NCI-H1105 treated with DMSO at 0.1 percent for 48 hours (cell line): ENCODE measurements at regions not wholly inside any gene's neighbourhood (a gene's known extent, or its start where the extent isn't known, plus 50 kb on each side); places are given as distances from the start of the nearest gene placed in this dataset.
A peak's percentile ranks its signal among the peaks of the same experiment; 100 is the strongest.

ENCODE experiments used
- DNase-seq: peaks from one replicate; lab custom pipeline; 2025; lab: John Stamatoyannopoulos, UW

DNA sequence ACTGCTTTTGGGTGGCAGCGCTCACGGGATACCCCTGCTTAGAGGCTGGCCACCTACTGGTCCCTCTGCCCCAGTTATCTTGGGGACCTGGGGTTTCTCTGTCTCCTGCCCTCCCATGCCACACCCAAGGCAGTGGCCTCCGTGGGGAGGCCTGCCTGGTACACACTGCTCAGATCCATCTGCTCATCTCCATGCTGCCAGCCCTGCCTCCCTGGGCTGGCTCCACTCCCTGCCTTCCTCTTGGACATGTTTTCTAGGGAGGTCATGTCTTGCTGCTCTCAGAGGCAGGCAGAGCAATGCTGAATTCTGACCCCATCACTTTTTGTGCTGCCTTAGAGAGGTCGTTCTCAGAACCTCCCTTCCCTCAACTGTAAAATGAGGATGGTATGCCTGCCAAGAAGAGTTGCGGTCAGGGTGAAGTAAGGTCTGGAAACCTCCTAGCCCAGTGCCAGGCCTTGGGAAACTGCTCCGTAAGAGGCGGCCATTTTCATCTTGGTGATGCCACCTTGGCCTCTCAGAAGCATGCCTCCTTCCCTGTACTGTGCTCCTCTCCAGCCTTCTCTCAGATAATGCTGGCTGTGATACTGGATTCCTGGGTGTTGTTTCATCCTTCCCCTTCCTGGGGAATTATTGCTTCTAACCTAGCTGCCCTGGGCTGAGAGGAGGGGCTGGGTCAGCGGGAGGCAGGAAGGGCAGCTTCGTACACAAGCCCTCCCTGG, 186.4 kb upstream of the ZBED5 start:
- no peak for DNase-seq

DNA sequence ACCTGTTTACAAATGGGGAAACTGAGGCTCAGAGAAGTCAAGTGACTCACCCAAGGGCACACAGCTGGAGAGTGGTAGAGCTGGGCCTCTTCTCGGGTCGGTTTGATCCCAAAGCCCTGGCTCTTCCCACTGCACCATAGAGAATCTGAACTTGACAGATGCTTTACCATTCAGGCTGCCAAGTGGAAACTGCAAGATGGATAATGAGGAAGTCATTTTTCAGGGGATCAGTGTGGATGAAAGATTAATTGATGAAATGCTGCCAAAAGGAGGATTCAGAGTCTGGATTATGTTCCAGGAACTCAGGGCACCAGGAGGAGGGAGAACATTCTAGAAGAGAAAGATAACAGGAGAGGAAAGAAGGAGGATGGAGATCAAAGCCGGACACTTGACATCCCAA, 185.9 kb upstream of the ZBED5 start:
- DNase-seq = no peak

GRCh38 chr11:11039208-11039965, 181.5 kb upstream of the ZBED5 start:
- no peak for DNase-seq

- DNase-seq = no peak
Observed at GRCh38 chr11:11038782-11039181, 180.9 kb upstream of the ZBED5 start.

DNA sequence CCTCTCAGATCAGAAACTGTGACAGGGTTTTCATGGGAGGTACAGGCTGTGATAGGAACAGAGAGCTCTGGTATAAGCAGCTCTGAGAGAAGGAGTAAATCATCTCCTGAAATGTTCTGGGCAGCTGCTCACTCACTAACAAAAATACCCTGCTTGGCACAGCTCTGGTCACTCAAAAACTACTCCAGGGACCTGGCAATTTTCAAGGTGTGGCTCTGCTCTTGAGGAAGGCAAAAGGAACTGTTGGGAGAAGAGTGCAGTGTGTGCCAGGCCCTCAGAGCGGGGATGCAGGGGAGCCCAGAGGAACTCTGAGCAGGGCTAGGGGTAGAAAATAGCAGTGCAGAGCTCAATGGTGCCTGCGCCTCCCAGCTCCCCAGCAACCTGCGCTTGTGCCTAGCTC, 180.5 kb upstream of the ZBED5 start:
- DNase-seq = no peak

- DNase-seq = peak; percentile 78
Observed at GRCh38 chr11:11036848-11037732, 179.2 kb upstream of the ZBED5 start.

DNA sequence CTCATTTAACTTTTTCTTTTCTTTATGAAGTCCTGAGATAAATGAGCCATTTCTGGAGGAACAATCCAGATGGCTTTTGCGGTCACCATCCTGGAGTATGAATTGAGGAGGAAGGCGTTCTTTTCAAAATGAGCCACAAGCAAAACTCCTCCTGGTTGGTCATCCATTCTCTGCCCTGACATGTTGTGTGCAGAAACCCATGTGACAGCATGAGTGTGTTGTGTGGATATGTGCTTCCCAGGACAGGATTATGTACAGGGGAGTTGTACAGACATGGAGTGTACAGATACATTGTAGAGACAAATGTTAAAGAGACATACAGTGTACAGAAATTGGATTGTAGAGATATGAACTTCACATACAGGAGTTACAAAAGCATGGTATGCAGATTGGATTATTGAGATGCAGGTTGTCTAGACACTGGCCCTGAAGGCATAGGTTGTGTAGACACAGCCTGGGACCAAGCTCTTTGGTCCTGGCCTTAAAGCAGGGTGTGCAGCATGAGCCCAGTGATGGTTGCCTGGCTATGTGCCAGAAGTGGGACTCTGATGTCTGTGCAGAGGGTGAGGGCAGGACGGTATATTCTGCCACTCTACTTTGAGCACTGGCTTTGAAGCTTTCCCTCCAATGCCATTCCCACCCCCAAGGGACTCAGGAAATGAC, 178.5 kb upstream of the ZBED5 start:
- no peak for DNase-seq

- no peak for DNase-seq
Observed at GRCh38 chr11:11035331-11035730, 177.5 kb upstream of the ZBED5 start.

GRCh38 chr11:11034476-11034875, 176.6 kb upstream of the ZBED5 start:
- no peak for DNase-seq

- DNase-seq = no peak
Observed at GRCh38 chr11:11032066-11032465, 174.2 kb upstream of the ZBED5 start.

GRCh38 chr11:11029027-11029426, 171.2 kb upstream of the ZBED5 start:
- DNase-seq = no peak

GRCh38 chr11:11028017-11028692, 170.3 kb upstream of the ZBED5 start:
- peak; percentile 63 for DNase-seq

GRCh38 chr11:11027288-11027687, 169.4 kb upstream of the ZBED5 start:
- no peak for DNase-seq

DNA sequence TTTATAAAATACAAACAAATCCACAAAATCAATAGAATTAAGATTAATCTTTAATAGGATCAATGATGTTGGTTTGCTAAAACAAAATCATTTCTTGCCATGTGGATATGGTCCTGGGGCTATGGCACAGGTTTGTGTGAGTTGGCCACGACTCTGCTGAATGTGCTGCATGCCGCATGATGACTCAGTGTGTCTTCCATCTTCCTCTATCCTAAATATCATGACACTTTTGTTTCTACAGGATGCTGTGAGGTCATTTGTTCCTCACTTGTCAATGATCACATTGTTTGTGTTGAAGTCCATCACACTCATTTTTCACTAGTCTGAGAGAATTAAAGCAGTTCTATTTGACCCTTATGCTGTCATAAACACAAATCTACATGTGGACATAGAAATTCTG, 167.2 kb upstream of the ZBED5 start:
- DNase-seq = no peak

DNA sequence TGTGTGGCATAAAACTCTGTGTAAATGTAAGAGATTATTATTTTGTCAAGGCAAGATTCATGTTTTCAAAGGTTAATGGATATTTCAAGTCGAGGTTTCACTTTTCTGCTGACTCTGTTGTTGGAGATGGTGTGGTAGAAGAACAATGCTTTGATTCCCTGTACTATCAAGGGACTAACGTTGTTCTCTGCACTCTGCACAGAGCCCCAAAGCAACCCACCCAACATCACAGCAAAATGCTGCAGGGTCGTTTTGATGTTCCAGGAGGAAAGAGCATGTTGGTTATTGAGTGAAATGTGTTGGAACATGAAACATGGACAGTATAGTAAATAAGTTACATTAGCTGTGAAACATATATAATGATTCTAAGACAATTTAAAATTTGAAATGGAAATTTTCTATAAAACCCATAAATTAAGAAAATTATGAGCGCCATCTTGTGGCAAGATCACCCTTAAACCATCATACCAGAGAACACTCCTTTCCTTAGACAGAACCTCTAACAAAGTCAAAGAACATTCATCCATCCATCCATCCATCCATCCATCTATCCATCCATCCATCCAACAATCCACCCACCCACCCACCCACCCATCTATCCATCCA, 164.4 kb upstream of the ZBED5 start:
- peak; percentile 39 for DNase-seq

DNA sequence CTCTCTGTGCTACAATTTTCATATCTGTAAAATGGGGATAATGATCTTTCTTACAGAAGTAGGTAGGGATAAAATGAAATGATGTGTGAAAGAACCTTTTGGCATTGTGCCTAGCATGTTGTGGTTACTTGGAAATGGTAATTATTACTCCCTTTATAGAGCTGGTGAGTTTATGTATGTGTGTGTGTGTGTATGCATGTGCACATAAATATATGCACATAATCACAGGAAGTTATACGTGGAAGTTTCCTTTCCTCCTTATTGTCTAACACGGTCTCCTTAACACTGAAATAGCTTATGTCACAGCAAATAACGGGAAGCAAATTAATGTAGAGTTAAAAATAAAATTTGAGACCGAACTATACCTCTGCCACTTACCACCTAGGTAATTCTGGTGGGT, 163.7 kb upstream of the ZBED5 start:
- no peak for DNase-seq

GRCh38 chr11:11020747-11021149, 162.9 kb upstream of the ZBED5 start:
- no peak for DNase-seq

GRCh38 chr11:11020219-11020726, 162.4 kb upstream of the ZBED5 start:
- DNase-seq = no peak

DNA sequence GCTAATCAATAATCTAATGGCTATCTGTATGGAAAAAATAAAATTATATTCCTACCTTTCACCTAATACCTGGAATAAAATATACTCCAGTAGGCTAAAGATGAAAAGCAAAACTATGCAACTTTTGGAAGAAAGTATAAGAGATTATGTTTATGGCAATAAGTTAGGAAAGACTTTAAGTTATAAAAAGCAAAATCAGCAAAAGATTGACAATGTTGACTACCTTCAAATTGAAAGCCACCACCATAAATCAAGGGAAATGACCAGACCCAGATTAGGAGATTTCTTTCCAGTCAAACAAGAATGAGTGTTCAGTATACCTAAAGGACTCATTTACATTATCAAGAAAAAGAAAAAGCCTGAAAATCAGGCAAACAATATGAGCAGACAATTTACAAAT, 159.1 kb upstream of the ZBED5 start:
- DNase-seq = no peak

GRCh38 chr11:11016068-11016467, 158.2 kb upstream of the ZBED5 start:
- no peak for DNase-seq

- no peak for DNase-seq
Observed at GRCh38 chr11:11011617-11012016, 153.8 kb upstream of the ZBED5 start.
